H1 (cell line): ENCODE measurements at regions not wholly inside any gene's neighbourhood (a gene's known extent, or its start where the extent isn't known, plus 50 kb on each side); places are given as distances from the start of the nearest gene placed in this dataset.

Experiments
- CTCF ChIA-PET: fragments of 300-600 bp; sonication (Branson Sonifier 250); formaldehyde crosslinking; loops from one replicate; lab custom pipeline; 2021; ENCODE audit not compliant: partially characterized antibody; lab: Charles Lee
- POLR2A ChIA-PET: fragments of 300-600 bp; sonication (Branson Sonifier 250); formaldehyde crosslinking; loops from one replicate; lab custom pipeline; 2021; ENCODE audit warnings: inconsistent platforms; ENCODE audit not compliant: partially characterized antibody; lab: Charles Lee
- DNase-seq, 2 experiments: peaks; one replicate each; pipeline versions ENCODE4 v3.0.0 to v3.0.0-alpha.2; 2010 to 2022; ENCODE audit warnings: low spot score in 2 of 2, low read depth in 1 of 2, mixed read lengths in 1 of 2
- FAIRE-seq: peaks from 2 replicates; lab custom pipeline; 2011; peaks lifted over from hg19 to GRCh38; lab: Jason Lieb, UNC
- H2AFZ ChIP-seq: 2 replicates; pipeline ENCODE4 v1.8.1; 2012; ENCODE audit warnings: low read length, inconsistent platforms
- H2AK5ac ChIP-seq: 2 replicates; pipeline ENCODE4 v1.6.1; 2013; ENCODE audit warnings: low read depth, low read length
- H2BK120ac ChIP-seq: replicated peaks from 2 replicates; pipeline ENCODE3; 2013; ENCODE audit warnings: low read depth, low read length, inconsistent platforms
- H2BK12ac ChIP-seq: 2 replicates; pipeline ENCODE4 v1.6.1; 2013; ENCODE audit warnings: low read depth, low read length
- H2BK15ac ChIP-seq: 2 replicates; pipeline ENCODE4 v1.6.1; 2013; ENCODE audit warnings: low read length
- H2BK20ac ChIP-seq: 2 replicates; pipeline ENCODE4 v1.6.1; 2013; ENCODE audit warnings: low read length
- H2BK5ac ChIP-seq: 2 replicates; pipeline ENCODE4 v1.6.1; 2013; ENCODE audit warnings: low read depth, low read length
- H3K14ac ChIP-seq: 2 replicates; pipeline ENCODE4 v1.6.1; 2013; ENCODE audit warnings: inconsistent platforms; ENCODE audit not compliant: insufficient read length
- H3K18ac ChIP-seq: 2 replicates; pipeline ENCODE4 v1.6.1; 2013; ENCODE audit warnings: low read length; ENCODE audit errors: extremely low read depth
- H3K23ac ChIP-seq: 2 replicates; pipeline ENCODE4 v1.6.1; 2013; ENCODE audit warnings: inconsistent platforms; ENCODE audit not compliant: insufficient read length
- H3K23me2 ChIP-seq: 2 replicates; pipeline ENCODE4 v1.6.1; 2013; ENCODE audit warnings: low read depth, low read length
- H3K27ac ChIP-seq: 2 replicates; pipeline ENCODE4 v1.6.1; 2011; ENCODE audit warnings: low read depth, low read length, inconsistent platforms
- H3K27me3 ChIP-seq, 4 experiments: replicated peaks in 1 of 4; 1 replicate in 1 of 4; 2 replicates in 3 of 4; pipeline versions ENCODE4 v1.6.1 to v1.8.1; 2011 to 2013; ENCODE audit warnings: low read length in 3 of 4, mild to moderate bottlenecking in 3 of 4, inconsistent platforms in 2 of 4, mixed read lengths in 2 of 4, moderate library complexity in 1 of 4; ENCODE audit not compliant: control insufficient read depth in 3 of 4, insufficient read depth in 3 of 4; ENCODE audit errors: extremely low read depth in 1 of 4
- H3K36me3 ChIP-seq, 4 experiments: 2 replicates each; pipeline versions ENCODE4 v1.6.1 to v1.8.1; 2011 to 2013; ENCODE audit warnings: mild to moderate bottlenecking in 4 of 4, low read length in 3 of 4, moderate library complexity in 2 of 4, control low read depth in 1 of 4, inconsistent platforms in 1 of 4; ENCODE audit not compliant: insufficient read depth in 4 of 4, control insufficient read depth in 2 of 4
- H3K4ac ChIP-seq: replicated peaks from 2 replicates; pipeline ENCODE3; 2013; ENCODE audit warnings: low read length, low read depth, mixed read lengths, inconsistent platforms; ENCODE audit not compliant: insufficient read length
- H3K4me1 ChIP-seq, 4 experiments: replicated peaks in 1 of 4; 1 replicate in 1 of 4; 2 replicates in 3 of 4; pipeline versions ENCODE4 v1.6.1 to v1.8.1; 2011 to 2013; ENCODE audit warnings: low read length in 3 of 4, inconsistent platforms in 2 of 4, mixed read lengths in 1 of 4; ENCODE audit not compliant: insufficient read depth in 4 of 4, control insufficient read depth in 3 of 4
- H3K4me2 ChIP-seq, 2 experiments: 2 replicates each; pipeline versions ENCODE4 v1.6.1 to v1.8.1; 2011 to 2013; ENCODE audit warnings: low read depth in 2 of 2, low read length in 2 of 2, control low read depth in 1 of 2, inconsistent platforms in 1 of 2, mild to moderate bottlenecking in 1 of 2; ENCODE audit not compliant: insufficient read depth in 1 of 2
- H3K4me3 ChIP-seq, 4 experiments: fragments of 200-600, 300-600 bp in 1 of 4; sonication (generic), shearing (Covaris generic), sonication (Bioruptor Twin) in 1 of 4; 2 replicates each; pipeline versions ENCODE4 v1.5.1 to v1.8.1; 2011 to 2016; ENCODE audit warnings: low read length in 4 of 4, low read depth in 3 of 4, control low read depth in 2 of 4, inconsistent platforms in 2 of 4, mild to moderate bottlenecking in 2 of 4, mixed read lengths in 1 of 4, moderate library complexity in 1 of 4; ENCODE audit not compliant: insufficient read depth in 2 of 4; ENCODE audit errors: extremely low read depth in 1 of 4
- H3K56ac ChIP-seq: replicated peaks from 2 replicates; pipeline ENCODE3; 2013; ENCODE audit warnings: low read depth, mild to moderate bottlenecking, mixed read lengths, low read length, inconsistent platforms; ENCODE audit not compliant: insufficient read length
- H3K79me1 ChIP-seq: 2 replicates; pipeline ENCODE4 v1.6.1; 2013; ENCODE audit warnings: low read depth, low read length, control low read depth
- H3K79me2 ChIP-seq, 2 experiments: 2 replicates each; pipeline versions ENCODE4 v1.6.1 to v1.8.1; 2012 to 2013; ENCODE audit warnings: low read length in 2 of 2, mild to moderate bottlenecking in 2 of 2, inconsistent platforms in 1 of 2; ENCODE audit not compliant: insufficient read depth in 2 of 2, control insufficient read depth in 1 of 2
- H3K9ac ChIP-seq, 4 experiments: replicated peaks in 1 of 4; 1 replicate in 1 of 4; 2 replicates in 3 of 4; pipeline versions ENCODE4 v1.6.1 to v1.8.1; 2011 to 2013; ENCODE audit warnings: low read depth in 3 of 4, low read length in 3 of 4, control low read depth in 2 of 4, mild to moderate bottlenecking in 2 of 4, moderate library complexity in 2 of 4, inconsistent platforms in 1 of 4; ENCODE audit errors: extremely low read depth in 1 of 4
- H3K9me3 ChIP-seq, 2 experiments: 2 replicates each; pipeline versions ENCODE4 v1.6.1 to v1.8.1; 2012 to 2013; ENCODE audit warnings: mild to moderate bottlenecking in 2 of 2, moderate library complexity in 2 of 2, control low read depth in 1 of 2, inconsistent platforms in 1 of 2, low read depth in 1 of 2, low read length in 1 of 2, mixed read lengths in 1 of 2; ENCODE audit not compliant: insufficient read depth in 2 of 2
- H4K20me1 ChIP-seq, 2 experiments: replicated peaks in 1 of 2; 2 replicates each; pipeline versions ENCODE3 to v1.8.1; 2011 to 2013; ENCODE audit warnings: inconsistent platforms in 2 of 2, low read length in 2 of 2, mild to moderate bottlenecking in 1 of 2; ENCODE audit not compliant: insufficient read depth in 2 of 2, control insufficient read depth in 1 of 2
- H4K5ac ChIP-seq: 2 replicates; pipeline ENCODE4 v1.6.1; 2013; ENCODE audit warnings: low read length, low read depth, mixed read lengths, inconsistent platforms; ENCODE audit not compliant: insufficient read length
- H4K8ac ChIP-seq: 2 replicates; pipeline ENCODE4 v1.8.0; 2013; ENCODE audit warnings: mild to moderate bottlenecking, moderate library complexity, low read length, inconsistent platforms; ENCODE audit not compliant: insufficient read depth; ENCODE audit errors: extremely low read depth
- H4K91ac ChIP-seq: replicated peaks from 2 replicates; pipeline ENCODE3; 2013; ENCODE audit warnings: low read length, mixed read lengths, inconsistent platforms; ENCODE audit not compliant: insufficient read length
- ASH2L ChIP-seq: fragments of 200-600, 300-600 bp; sonication (generic); IDR thresholded peaks from one replicate; pipeline ENCODE4 v1.7.1; 2017; ENCODE audit warnings: low read length
- ATF3 ChIP-seq: IDR thresholded peaks from 2 replicates; pipeline ENCODE4 v1.6.1; 2011; ENCODE audit warnings: low read depth, mild to moderate bottlenecking, low read length; ENCODE audit not compliant: insufficient read depth
- BCL11A ChIP-seq, 2 experiments: IDR thresholded peaks; one replicate each; pipeline ENCODE4 v1.6.1; 2011; ENCODE audit warnings: low read depth in 2 of 2, low read length in 2 of 2, mild to moderate bottlenecking in 2 of 2
- BRCA1 ChIP-seq: IDR thresholded peaks from 2 replicates; pipeline ENCODE4 v1.6.1; 2012; ENCODE audit warnings: low read depth, low read length, improper control_type of control experiment
- CHD1 ChIP-seq: IDR thresholded peaks from 2 replicates; pipeline ENCODE4 v1.6.1; 2012; ENCODE audit warnings: low read depth, low read length, improper control_type of control experiment
- GTF2F1 ChIP-seq: IDR thresholded peaks from 2 replicates; pipeline ENCODE4 v1.6.1; 2012; ENCODE audit warnings: low read depth, low read length, improper control_type of control experiment, borderline replicate concordance
- KDM1A ChIP-seq: fragments of 200-600, 300-600 bp; sonication (generic); IDR thresholded peaks from 2 replicates; pipeline ENCODE4 v1.7.1; 2016; ENCODE audit warnings: mild to moderate bottlenecking, low read length, borderline replicate concordance
- RXRA ChIP-seq: IDR thresholded peaks from 2 replicates; pipeline ENCODE4 v1.6.1; 2011; ENCODE audit warnings: low read depth, mild to moderate bottlenecking, low read length, moderate library complexity; ENCODE audit not compliant: insufficient read depth
- SAP30 ChIP-seq: fragments of 300-600 bp; sonication (generic); IDR thresholded peaks from 2 replicates; pipeline ENCODE4 v1.7.1; 2012; ENCODE audit warnings: low read length, moderate library complexity, mild to moderate bottlenecking, inconsistent platforms; ENCODE audit not compliant: insufficient read depth, insufficient replicate concordance
- SIX5 ChIP-seq: IDR thresholded peaks from 2 replicates; pipeline ENCODE4 v1.6.1; 2011; ENCODE audit warnings: mild to moderate bottlenecking, low read depth, low read length
- SRF ChIP-seq: IDR thresholded peaks from 2 replicates; pipeline ENCODE4 v1.6.1; 2011; ENCODE audit warnings: mild to moderate bottlenecking, low read depth, low read length, moderate library complexity
- TAF1 ChIP-seq: IDR thresholded peaks from 2 replicates; pipeline ENCODE4 v1.6.1; 2011; ENCODE audit warnings: mild to moderate bottlenecking, low read depth, low read length
- whole genome bisulfite sequencing, 2 experiments: shearing (Covaris generic) in 1 of 2; methylation state at CpG; one replicate each; pipeline versions ENCODE4 v1.1.6 to v1.1.7; 2013 to 2015; ENCODE audit warnings: low lambda C conversion rate in 2 of 2, mixed read lengths in 2 of 2, inconsistent platforms in 1 of 2, low coverage in 1 of 2, missing lambda C conversion rate in 1 of 2; ENCODE audit not compliant: insufficient replicate concordance in 2 of 2, insufficient coverage in 1 of 2, insufficient read length in 1 of 2; ENCODE audit errors: extremely low coverage in 1 of 2, missing lambda C conversion rate in 1 of 2; 5-methylcytosine and 5-hydroxymethylcytosine counted together

GRCh38 chr13:33349986-33350826 is 64.7 kb upstream of the STARD13 start:
- Histone ChIP-seq H4K8ac (no peak overlapping the region; the same call in 1 of the 2 replicates), H3K14ac (no peak overlapping the region), H3K23me2 (peaks cover 4% of the 10 kb centered on the region; the same call in 1 of the 2 replicates), H3K79me2 (no peaks in the 10 kb centered on the region), H2BK15ac (no peak overlapping the region), H3K4me1 (peaks cover 0 to 5% (median 2%) of the 10 kb centered on the region in 4 experiments; a peak in 1 of 7 replicates), H3K9ac (0 out of 7 replicates have a peak overlapping the region, but pooled peaks of 2 of the 4 experiments have one; percentile 7 to 21), H3K4ac (no peak overlapping the region), H2AFZ (peak overlapping the region; percentile 89; the same call in 1 of the 2 replicates), H3K27me3 (peaks cover 3 to 21% (median 20%) of the 10 kb centered on the region in 4 experiments), H3K36me3 (no peaks in the 10 kb centered on the region), H2BK5ac (no peak overlapping the region), H4K5ac (no peak overlapping the region), H2BK120ac (no peak overlapping the region), H4K20me1 (no peaks in the 10 kb centered on the region), H3K9me3 (no peaks in the 10 kb centered on the region), H3K23ac (no peak overlapping the region), H3K4me2 (peak overlapping the region; percentile 87 to 91), H2AK5ac (no peak overlapping the region), H4K91ac (no peak overlapping the region), H3K4me3 (peak overlapping the region; percentile 69 to 86 (median 80)), H3K27ac (no peak overlapping the region), H2BK20ac (no peak overlapping the region), H3K18ac (peak overlapping the region; percentile 39; the same call in 1 of the 2 replicates), H3K79me1 (no peaks in the 10 kb centered on the region), H2BK12ac (peak overlapping the region; percentile 69; the same call in 1 of the 2 replicates), H3K56ac (no peak overlapping the region)
- DNase-seq (peak in 1 of 2 experiments; percentile 60), FAIRE-seq (no peak)
- 4% methylated on average over 41 of the region's 84 CpGs; no CpG with 5 or more reads in 1 of the 2 experiments for WGBS, 2 experiments
- POLR2A ChIA-PET = no interaction called here
- CTCF ChIA-PET = interaction anchor here (0.8 kb wide), 1 partner anchor 20 kb away, joined by 3 read pairs; no protein-coding TSS in a partner anchor
- TF ChIP-seq RXRA = no peak
- no peak for TF ChIP-seq BCL11A (IDR thresholded peaks at IDR 0.05; ENCODE audit: low read depth in 2 of 2, low read length in 2 of 2)
- TF ChIP-seq TAF1 = no peak
- no peak for TF ChIP-seq SIX5
- no peak for TF ChIP-seq GTF2F1
- no peak for TF ChIP-seq ATF3
- TF ChIP-seq SRF = no peak
- TF ChIP-seq ASH2L = peak; percentile 46
- TF ChIP-seq KDM1A = no peak
- no peak for TF ChIP-seq SAP30
- TF ChIP-seq CHD1 = no peak
- no peak for TF ChIP-seq BRCA1
